HG02642 (cell line): ENCODE measurements at regions not wholly inside any gene's neighbourhood (a gene's known extent, or its start where the extent isn't known, plus 50 kb on each side); places are given as distances from the start of the nearest gene placed in this dataset.

Source experiments
- ATAC-seq: cut with Tn5 transposase; IDR thresholded peaks from one replicate; pipeline ENCODE4 v1.9.1; 2021; ENCODE audit warnings: mild to moderate bottlenecking; ENCODE audit not compliant: unreplicated experiment, poor library complexity

DNA sequence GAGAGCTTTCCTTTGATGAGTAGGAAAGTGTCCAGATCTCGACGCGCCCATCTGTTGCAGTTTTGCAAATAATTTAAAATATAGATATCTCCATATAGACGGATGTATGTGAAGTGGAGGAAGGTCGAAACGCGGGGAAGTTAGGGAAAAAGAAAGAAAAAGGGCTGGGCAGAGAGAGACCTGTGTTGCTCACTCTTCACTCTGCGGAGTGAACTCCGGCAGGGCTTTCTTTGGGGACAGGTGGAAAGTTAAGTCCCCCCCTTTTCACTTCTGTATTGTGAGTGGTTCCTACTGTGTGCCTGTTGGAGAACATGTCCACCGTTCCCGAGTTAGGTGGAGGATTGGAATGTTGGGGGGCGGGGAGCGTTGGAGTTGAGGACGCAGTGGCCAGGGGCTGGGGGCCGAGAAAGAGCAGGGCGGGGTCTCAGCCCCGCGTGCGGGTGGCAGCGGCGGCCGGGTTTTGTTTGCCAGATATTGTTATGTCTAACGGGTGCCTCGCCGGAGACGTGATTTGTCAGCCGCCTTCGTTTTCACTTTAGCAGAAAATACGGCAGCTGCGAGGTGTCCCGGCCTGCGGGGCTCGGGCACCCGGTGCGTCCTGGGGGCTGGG is 145.1 kb upstream of the ZNF536 start:
- ATAC-seq: no peak

- ATAC-seq: peak; percentile 76
These were observed 144.5 kb upstream of the ZNF536 start for GRCh38 chr19:30227661-30228112.

DNA sequence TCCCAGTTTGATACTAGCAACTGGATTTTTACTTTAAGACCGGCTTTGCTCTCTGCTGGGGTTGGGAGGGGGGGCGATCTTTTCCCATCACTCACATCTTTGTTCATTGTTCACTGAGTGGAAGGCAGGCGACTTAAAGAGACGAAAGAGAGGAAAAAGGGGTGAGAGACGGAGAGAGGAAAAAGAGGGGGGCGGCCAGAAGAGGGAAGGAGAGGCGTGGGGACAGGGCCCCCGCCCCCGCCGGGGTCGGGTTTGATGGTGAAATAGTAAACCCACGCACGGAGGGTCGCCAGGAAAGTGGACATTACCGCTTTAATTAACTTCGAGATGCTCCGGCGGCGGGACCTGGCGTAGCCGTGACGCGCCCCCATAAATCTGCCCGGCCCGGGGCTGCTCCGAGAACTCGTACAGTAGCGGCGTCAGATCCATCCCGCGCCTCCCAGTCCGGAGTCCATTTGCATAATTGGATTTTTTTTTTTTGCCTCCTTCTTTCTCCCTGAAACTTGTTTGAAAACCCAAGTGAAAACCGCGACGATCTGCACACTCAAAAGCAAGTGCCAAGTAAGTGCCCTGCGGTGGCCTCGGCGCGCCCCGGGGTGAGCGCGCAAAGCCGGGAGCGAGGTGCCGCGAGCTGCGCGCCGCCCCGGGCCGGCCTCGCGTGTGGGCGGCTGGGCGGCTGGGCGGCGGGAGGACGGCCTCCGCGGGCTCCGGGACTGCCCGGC is 143.9 kb upstream of the ZNF536 start:
- ATAC-seq: no peak

DNA sequence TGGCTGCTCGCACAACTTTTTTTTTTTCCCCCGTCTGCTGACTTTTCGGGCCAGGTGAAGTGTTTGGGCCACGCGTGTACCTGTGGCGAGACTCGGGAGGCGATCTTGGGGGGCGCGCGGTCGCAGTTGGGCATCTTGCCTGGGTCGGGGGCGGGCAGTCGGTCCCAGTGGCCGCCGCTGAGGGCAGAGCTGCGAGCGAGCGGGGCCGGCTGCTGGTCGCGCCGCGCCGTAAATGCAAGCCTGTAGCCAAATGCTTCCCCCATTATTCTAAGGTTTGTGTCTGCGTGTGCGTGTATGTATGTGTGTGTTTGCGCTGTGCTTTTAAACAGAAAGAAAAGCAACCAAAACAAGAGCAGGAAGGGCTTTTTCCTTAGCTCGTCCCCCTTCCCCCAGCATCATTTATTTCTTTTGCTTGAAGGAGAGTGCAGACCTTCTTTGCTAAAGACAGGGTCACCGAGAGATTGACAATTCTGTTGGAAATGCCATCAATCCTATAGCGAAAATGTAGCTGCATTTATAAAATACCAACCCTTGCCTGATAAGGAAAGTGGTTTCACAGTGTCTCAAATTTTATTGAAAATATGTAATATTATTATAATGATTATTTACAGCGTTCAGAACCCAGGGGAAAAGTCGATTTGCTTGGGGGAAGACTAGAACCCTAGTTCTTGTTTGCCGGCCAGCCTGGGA is 143.2 kb upstream of the ZNF536 start:
- ATAC-seq: no peak

- ATAC-seq: no peak
These were observed 142.5 kb upstream of the ZNF536 start for GRCh38 chr19:30229525-30230174.

GRCh38 chr19:30231408-30232318 is 140.5 kb upstream of the ZNF536 start:
- no peak for ATAC-seq

- ATAC-seq: no peak
These were observed 138.8 kb upstream of the ZNF536 start for GRCh38 chr19:30233375-30233774.

DNA sequence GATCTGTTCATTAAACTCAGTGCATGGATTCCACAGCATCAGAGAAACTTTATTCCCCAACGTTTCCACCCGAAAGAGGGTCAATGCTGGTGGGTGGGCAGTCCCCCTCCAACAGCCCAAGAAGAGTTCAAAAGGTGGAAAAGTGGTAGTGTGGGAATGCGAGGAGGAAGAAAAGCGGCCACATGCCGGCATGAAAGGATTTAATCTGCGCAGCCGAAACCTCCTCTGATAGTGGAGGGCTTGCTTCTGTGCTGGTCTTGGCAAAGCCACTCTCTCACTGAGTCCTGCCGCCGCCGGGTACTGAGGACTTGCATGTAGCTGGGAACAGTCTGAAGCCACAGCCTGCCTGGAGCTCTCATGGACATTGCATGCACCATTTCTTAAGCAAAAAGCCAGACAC is 136.2 kb upstream of the ZNF536 start:
- no peak for ATAC-seq

- ATAC-seq: no peak
These were observed 135.6 kb upstream of the ZNF536 start for GRCh38 chr19:30236587-30236986.

GRCh38 chr19:30237140-30237539 is 135.0 kb upstream of the ZNF536 start:
- no peak for ATAC-seq

GRCh38 chr19:30240904-30241695 is 131.1 kb upstream of the ZNF536 start:
- no peak for ATAC-seq

DNA sequence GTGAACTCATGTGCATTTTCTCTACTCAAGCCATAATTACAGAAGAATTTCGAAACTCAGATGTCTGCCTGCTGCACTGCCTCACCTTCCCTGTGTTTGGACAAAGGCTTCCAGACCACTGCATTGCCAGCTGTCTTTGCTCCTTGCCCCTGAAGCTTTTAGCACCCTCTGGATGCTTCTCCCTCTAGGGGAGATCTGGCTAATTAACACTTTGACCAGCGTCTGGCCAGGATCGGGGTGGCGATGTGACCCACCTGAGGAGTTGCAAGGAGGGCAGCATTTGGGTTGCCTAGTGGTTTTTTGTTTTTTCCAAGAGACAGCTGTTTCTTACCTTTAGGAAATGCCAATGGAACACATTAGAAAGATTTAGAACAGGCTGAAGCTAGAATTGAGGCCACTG is 127.7 kb upstream of the ZNF536 start:
- no peak for ATAC-seq

DNA sequence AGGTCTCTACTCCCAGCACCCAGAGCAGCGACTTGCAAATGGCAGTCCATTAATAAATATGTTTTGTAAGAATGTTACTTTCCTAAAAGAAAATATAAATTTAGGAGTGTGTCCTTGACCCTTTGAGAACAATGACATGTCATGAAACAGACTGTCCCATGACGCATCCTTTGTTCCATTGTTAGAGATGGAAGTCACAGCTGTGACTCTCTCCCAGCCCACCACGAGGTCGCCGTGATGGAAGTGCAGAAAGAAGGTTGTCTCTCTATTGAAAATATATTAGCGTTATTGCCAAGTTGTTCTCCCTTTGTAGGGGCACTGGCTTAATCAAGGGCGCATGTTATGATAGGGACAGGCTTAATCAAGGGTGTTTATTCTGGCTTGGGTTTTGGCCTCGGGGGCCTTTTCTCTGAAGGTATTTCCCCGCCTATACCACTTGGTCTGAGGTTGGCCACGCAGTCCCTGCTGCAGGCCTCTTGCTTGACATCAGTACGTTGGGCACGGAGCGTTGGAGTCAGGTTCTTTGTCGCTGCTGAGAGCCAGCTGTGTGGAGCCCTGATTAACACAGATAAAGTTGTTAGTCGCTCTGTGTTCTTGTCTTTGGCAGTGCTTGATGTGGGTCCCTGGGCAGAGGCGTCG is 126.7 kb upstream of the ZNF536 start:
- ATAC-seq: no peak

DNA sequence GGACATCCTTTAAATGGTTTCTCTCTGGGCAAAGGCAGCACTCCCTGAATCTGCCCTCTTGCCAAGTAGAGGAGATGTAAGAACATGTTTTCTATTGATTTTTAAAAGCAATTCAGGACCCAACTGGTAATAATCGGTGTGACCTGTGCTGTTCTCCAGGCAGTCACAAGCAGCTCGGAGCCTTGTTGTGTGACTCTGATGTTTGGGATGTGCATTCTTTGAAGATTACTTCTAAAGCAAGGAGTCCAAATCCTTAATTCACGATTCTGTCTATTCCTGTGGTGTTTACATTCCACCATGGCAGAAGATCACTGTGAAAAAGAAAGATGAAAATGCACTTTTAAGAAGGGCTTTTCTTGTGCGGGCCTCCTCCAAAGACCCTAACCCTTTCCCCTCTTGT is 122.3 kb upstream of the ZNF536 start:
- no peak for ATAC-seq

DNA sequence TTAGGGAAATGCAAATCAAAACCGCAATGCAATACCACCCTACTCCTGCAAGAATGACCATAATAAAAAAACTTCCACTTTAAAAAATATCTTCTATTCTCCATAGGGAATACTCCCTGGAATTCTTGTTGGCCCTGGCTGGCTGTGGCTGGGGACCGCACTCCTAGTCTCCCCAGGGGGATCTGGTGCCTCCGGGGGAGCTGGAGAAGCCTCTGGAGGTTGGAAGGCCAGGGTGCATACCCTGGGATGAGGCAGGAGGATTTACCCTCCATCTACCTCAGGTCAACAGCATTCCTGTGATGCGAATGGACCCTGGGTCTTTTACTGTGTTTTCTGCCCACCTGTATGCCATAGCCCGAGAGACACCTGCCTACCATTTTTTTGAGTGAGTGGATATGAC is 120.0 kb upstream of the ZNF536 start:
- ATAC-seq: no peak

GRCh38 chr19:30253581-30253996 is 118.6 kb upstream of the ZNF536 start:
- ATAC-seq: no peak

DNA sequence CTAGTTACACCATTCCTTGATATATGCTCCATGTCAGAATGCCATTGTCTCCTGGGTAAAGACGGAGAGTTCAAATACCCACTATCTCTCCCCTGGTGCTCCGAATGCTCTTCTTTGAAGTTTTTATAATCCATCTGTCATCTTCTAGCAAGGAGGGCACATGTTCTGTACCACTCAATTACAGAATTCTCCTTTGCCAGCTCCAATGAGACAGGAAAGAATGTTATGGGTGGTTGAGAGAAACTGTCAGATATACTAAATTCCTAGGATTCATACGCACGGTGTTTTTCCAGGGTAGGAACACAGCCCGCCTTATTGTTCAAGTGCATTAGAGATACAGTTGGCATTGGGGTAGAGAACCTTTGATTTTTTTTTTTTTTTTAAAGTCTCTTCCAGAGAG is 118.0 kb upstream of the ZNF536 start:
- no peak for ATAC-seq

GRCh38 chr19:30254789-30255188 is 117.4 kb upstream of the ZNF536 start:
- no peak for ATAC-seq
